Natural killer cell treated with Interleukin-12 subunit alpha and Interleukin-12 subunit beta and Interleukin-15 and Interleukin-18, amount 100 ng/mL, for 72 hours (primary cell): ENCODE measurements at regions not wholly inside any gene's neighbourhood (a gene's known extent, or its start where the extent isn't known, plus 50 kb on each side); places are given as distances from the start of the nearest gene placed in this dataset.

Experiments used
- ATAC-seq, 2 donors: fragments of 150-1000 bp; cut with Tn5 transposase in 1 of 2; sonication (Bioruptor Pico), chemical (Tn5 transposase) in 1 of 2; 2 replicates each; pipeline ENCODE4 v1.10.0; 2021
- DNase-seq: peaks from one replicate; pipeline ENCODE4 v3.0.0; 2022; ENCODE audit warnings: low spot score
- H3K27ac Mint-ChIP-seq, 2 donors: 1 replicate in 1 of 2; 2 replicates in 1 of 2; pipeline ENCODE4 v1.8.0; 2022; ENCODE audit warnings: mixed read lengths in 2 of 2, mild to moderate bottlenecking in 1 of 2, moderate library complexity in 1 of 2
- H3K27me3 Mint-ChIP-seq, 2 donors: 1 replicate in 1 of 2; 2 replicates in 1 of 2; pipeline ENCODE4 v1.8.0; 2022; ENCODE audit warnings: mixed read lengths in 2 of 2
- H3K36me3 Mint-ChIP-seq: one replicate; pipeline ENCODE4 v1.8.0; 2022; ENCODE audit warnings: mixed read lengths
- H3K4me1 Mint-ChIP-seq, 2 donors: 1 replicate in 1 of 2; 2 replicates in 1 of 2; pipeline ENCODE4 v1.8.0; 2022; ENCODE audit warnings: low read depth in 2 of 2, mixed read lengths in 2 of 2, mild to moderate bottlenecking in 1 of 2
- H3K4me3 Mint-ChIP-seq: one replicate; pipeline ENCODE4 v1.8.0; 2022; ENCODE audit warnings: mixed read lengths
- H3K9me3 Mint-ChIP-seq: 2 replicates; pipeline ENCODE4 v1.8.0; 2022; ENCODE audit warnings: mixed read lengths

DNA sequence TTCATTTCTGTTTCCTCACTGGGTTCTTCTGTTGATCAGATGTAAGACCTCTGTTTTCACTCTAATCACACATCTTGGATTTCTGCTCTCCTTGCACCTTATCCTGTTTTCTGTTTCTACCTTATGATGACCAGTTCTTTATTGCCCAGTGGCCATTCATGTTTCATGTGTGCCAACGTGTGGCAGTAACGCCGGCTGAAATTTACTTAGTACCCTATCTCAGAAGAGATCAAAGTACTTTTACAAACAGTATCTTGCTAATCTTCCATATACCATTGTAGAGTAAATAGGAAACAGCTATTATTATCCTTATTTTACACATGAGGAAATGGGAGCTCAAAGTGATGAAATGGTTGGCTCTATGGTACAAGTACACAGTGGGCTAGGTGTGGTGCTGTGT, 74.0 kb downstream of the GATA3 start:
- Mint-ChIP-seq H3K4me3 (no peak overlapping the region), H3K27me3 (peaks cover 8 to 9% of the 10 kb centered on the region in 2 donors), H3K27ac (no peak overlapping the region), H3K4me1 (peaks cover 12 to 23% of the 10 kb centered on the region in 2 donors), H3K36me3 (no peaks in the 10 kb centered on the region), H3K9me3 (no peaks in the 10 kb centered on the region)
- DNase-seq (no peak), ATAC-seq (no peak)

DNA sequence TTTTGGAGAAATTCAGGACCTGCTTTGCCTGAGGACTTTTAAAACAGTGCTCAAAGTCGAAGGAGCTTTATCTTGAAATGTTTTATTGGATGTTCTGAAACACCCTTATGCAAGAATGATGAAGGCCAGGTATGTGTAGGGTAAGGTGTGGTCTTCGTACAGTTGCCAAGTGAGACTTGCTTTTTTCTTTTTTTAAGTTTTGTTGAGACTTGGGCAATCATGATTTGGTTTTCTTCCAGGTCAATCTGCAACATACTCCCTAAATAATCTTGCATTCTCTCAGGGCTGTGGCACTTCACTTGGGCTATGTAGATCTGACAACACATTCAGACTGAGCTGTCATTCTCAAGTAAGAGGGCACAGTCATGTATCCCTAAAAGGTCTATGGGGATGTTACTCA, 75.0 kb downstream of the GATA3 start:
- H3K4me3 Mint-ChIP-seq, result no peak overlapping the region
- no peak for ATAC-seq
- H3K36me3 Mint-ChIP-seq, result peaks cover 5% of the 10 kb centered on the region
- H3K27me3 Mint-ChIP-seq, result peaks cover 14 to 15% of the 10 kb centered on the region in 2 donors
- no peak overlapping the region for H3K27ac Mint-ChIP-seq
- DNase-seq, result no peak
- peaks cover 17 to 29% of the 10 kb centered on the region in 2 donors for H3K4me1 Mint-ChIP-seq
- H3K9me3 Mint-ChIP-seq, result no peaks in the 10 kb centered on the region

GRCh38 chr10:8130973-8131911, 76.8 kb downstream of the GATA3 start:
- Mint-ChIP-seq H3K9me3 (no peaks in the 10 kb centered on the region), H3K27ac (no peak overlapping the region), H3K36me3 (peaks cover 5% of the 10 kb centered on the region), H3K27me3 (peaks cover 14 to 15% of the 10 kb centered on the region in 2 donors), H3K4me3 (peak overlapping the region; percentile 10), H3K4me1 (peaks cover 17 to 31% of the 10 kb centered on the region in 2 donors)
- peak; percentile 61 to 76 for ATAC-seq
- no peak for DNase-seq

GRCh38 chr10:8133146-8133545, 78.7 kb downstream of the GATA3 start:
- Mint-ChIP-seq H3K27ac (peak overlapping the region; percentile 22 to 54), H3K27me3 (peaks cover 10 to 15% of the 10 kb centered on the region in 2 donors), H3K4me1 (peaks cover 31 to 47% of the 10 kb centered on the region in 2 donors), H3K4me3 (peak overlapping the region; percentile 50), H3K9me3 (no peaks in the 10 kb centered on the region), H3K36me3 (peaks cover 5% of the 10 kb centered on the region)
- DNase-seq (no peak), ATAC-seq (peak; percentile 62 to 64)

DNA sequence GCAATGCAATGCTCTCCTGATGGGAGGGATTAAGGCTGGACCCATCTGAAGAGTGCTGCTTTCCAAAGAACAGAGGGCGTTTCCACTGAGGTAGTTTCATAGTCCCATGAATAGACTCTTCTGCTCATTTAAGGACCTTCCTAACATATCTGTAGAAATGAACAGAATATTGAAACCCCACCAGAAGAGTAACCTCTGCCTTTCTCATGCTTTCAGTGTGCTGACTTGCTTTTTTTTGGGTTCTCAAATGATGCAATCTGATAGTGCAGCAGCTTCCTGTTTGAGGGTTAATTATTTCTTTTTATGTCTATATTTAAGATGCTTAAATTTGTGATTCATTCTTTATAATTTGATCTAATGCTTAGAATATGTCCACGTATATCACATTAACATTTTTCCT, 82.2 kb downstream of the GATA3 start:
- Mint-ChIP-seq H3K4me3 (peak overlapping the region; percentile 30), H3K27ac (peak overlapping the region in 1 of 2 donors; percentile 42), H3K36me3 (peaks cover 5% of the 10 kb centered on the region), H3K27me3 (peaks cover 10 to 15% of the 10 kb centered on the region in 2 donors), H3K9me3 (no peaks in the 10 kb centered on the region), H3K4me1 (peaks cover 26 to 41% of the 10 kb centered on the region in 2 donors)
- ATAC-seq (no peak), DNase-seq (no peak)

- H3K4me1 Mint-ChIP-seq, result peaks cover 25 to 38% of the 10 kb centered on the region in 2 donors
- ATAC-seq, result peak; percentile 52 to 61
Measured at GRCh38 chr10:8137272-8137681, 82.8 kb downstream of the GATA3 start.

DNA sequence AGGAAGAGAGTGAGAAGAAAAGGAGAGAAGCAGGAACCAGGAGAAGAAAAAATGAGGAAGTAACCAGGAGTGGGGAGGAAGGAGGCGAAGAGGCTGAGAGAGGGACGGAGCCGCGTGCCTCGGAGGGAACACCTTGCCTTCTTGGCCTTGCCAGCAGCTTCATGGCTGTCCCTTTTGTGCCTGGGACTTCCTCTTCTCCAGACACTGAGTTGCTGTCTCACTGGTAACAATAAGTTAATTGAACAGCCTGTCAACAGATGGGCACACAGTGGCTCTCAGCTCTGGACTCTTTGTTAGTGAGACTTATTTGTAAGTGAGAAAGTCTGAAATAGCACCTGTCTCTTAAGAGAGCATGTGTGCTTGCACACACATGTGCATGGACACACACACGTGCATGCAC, 83.2 kb downstream of the GATA3 start:
- peak overlapping the region; percentile 30 for H3K4me3 Mint-ChIP-seq
- DNase-seq (no peak), ATAC-seq (peak in 1 of 2 donors; percentile 48)
- H3K36me3 Mint-ChIP-seq, result peaks cover 5% of the 10 kb centered on the region
- peaks cover 25 to 36% of the 10 kb centered on the region in 2 donors for H3K4me1 Mint-ChIP-seq
- no peaks in the 10 kb centered on the region for H3K9me3 Mint-ChIP-seq
- peaks cover 10 to 14% of the 10 kb centered on the region in 2 donors for H3K27me3 Mint-ChIP-seq
- H3K27ac Mint-ChIP-seq, result peak overlapping the region in 1 of 2 donors; percentile 42

More at GRCh38 chr10:8137272-8137681, 82.8 kb downstream of the GATA3 start:
- no peak for DNase-seq
- peaks cover 10 to 15% of the 10 kb centered on the region in 2 donors for H3K27me3 Mint-ChIP-seq
- H3K9me3 Mint-ChIP-seq, result no peaks in the 10 kb centered on the region
- peak overlapping the region in 1 of 2 donors; percentile 42 for H3K27ac Mint-ChIP-seq
- H3K36me3 Mint-ChIP-seq, result peaks cover 5% of the 10 kb centered on the region
- peak overlapping the region; percentile 30 for H3K4me3 Mint-ChIP-seq

DNA sequence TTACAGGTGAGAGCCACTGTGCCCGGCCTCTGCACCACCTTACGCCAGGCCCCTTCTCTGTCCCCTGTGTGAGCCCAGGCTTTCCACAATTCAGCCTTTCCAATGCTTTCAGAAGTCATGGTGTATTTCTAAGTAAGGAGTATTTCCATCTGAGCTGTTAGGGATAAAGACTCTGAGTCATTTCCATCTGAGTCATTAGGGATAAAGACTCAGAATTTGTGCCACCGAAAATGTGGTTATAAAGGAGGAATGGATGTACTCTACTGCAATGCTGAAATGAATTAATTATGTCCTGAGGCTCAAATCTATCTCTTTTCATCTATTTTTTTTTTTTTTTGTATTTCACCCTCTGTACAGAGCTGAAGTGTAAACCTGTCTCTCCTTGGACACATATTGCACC, 84.0 kb downstream of the GATA3 start:
- H3K4me3 Mint-ChIP-seq, result no peak overlapping the region
- H3K27me3 Mint-ChIP-seq, result peaks cover 5 to 7% of the 10 kb centered on the region in 2 donors
- DNase-seq (no peak), ATAC-seq (no peak)
- H3K27ac Mint-ChIP-seq, result no peak overlapping the region
- peaks cover 5% of the 10 kb centered on the region for H3K36me3 Mint-ChIP-seq
- no peaks in the 10 kb centered on the region for H3K9me3 Mint-ChIP-seq
- peaks cover 19 to 29% of the 10 kb centered on the region in 2 donors for H3K4me1 Mint-ChIP-seq

DNA sequence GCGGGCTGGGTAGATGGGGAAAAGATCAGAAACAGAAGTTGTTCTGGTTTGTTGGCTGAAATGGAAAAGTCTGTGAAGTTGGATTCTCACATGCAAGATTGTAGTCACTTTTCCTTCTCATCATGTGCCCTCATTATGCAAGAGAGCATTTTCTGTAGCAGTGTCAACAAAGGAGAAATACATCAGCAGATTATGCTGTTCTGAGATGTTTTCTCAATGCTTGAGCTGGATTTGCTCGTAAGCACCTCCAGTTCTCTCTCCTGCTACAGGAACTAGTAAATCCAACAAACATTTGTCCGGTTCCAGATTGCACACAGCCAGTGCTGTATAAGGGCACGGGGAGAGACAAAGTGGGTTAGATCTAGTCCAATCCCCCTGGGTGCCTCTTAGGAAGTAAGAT, 90.0 kb downstream of the GATA3 start:
- ATAC-seq, result no peak
- H3K36me3 Mint-ChIP-seq, result no peaks in the 10 kb centered on the region
- no peak overlapping the region for H3K27ac Mint-ChIP-seq
- no peaks in the 10 kb centered on the region for H3K4me1 Mint-ChIP-seq
- no peak for DNase-seq
- H3K9me3 Mint-ChIP-seq, result no peaks in the 10 kb centered on the region
- H3K27me3 Mint-ChIP-seq, result peaks cover 3 to 11% of the 10 kb centered on the region in 2 donors
- no peak overlapping the region for H3K4me3 Mint-ChIP-seq

DNA sequence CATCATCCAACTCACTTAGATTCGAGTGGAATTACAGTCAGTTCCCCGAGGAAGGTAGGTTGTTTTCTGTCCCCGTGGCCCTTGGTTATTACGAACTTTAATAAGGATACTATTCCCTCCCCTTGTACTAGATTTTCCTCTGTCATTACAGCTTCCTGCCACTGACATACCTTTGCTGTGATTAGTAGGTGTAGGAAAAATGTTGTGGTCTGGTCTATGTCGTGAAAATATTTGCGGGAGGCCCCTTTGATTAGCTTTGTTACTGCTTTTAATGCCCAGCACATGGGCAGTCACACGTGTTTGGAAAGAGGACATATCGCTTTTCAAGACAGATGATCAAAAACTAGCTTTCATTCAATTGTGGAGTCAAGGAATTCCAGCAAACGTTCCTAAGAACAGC, 92.2 kb downstream of the GATA3 start:
- DNase-seq (no peak), ATAC-seq (no peak)
- Mint-ChIP-seq H3K4me1 (no peaks in the 10 kb centered on the region), H3K27me3 (peaks cover 3 to 11% of the 10 kb centered on the region in 2 donors), H3K9me3 (no peaks in the 10 kb centered on the region), H3K27ac (no peak overlapping the region), H3K4me3 (no peak overlapping the region), H3K36me3 (no peaks in the 10 kb centered on the region)

GRCh38 chr10:8149991-8150390, 95.5 kb downstream of the GATA3 start:
- Mint-ChIP-seq H3K27me3 (peaks cover 11% of the 10 kb centered on the region in 2 donors), H3K4me3 (no peak overlapping the region), H3K4me1 (no peaks in the 10 kb centered on the region), H3K27ac (no peak overlapping the region), H3K9me3 (no peaks in the 10 kb centered on the region), H3K36me3 (no peaks in the 10 kb centered on the region)
- no peak for DNase-seq
- no peak for ATAC-seq

DNA sequence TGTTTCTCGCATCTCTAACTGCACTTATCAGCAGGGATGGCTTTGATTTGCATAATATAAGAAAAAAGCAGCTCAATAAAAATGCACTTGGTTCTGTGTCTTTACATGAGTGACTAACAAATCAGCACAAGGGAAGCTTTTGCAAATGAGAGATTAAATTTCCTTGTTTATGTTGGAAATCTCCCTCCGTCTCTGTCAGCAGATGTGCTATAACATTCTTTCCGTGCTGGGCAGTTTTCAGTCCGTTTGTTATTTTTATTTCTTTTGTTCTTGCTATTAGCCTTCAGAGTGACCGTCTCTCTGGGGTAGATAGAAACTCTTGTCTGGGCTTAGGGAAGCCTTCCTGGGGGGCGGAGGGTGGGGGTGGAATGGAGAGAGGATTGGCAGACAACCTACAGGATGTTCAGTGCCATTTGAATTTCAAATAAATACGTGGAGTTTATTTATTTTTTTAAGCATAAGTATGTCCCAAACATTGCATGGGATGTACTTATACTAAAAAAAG, 96.0 kb downstream of the GATA3 start:
- Mint-ChIP-seq H3K27me3 (peaks cover 11% of the 10 kb centered on the region in 2 donors), H3K9me3 (no peaks in the 10 kb centered on the region), H3K4me3 (no peak overlapping the region), H3K4me1 (no peaks in the 10 kb centered on the region), H3K27ac (no peak overlapping the region), H3K36me3 (no peaks in the 10 kb centered on the region)
- ATAC-seq, result no peak
- DNase-seq, result no peak

GRCh38 chr10:8151086-8151485, 96.6 kb downstream of the GATA3 start:
- DNase-seq (no peak), ATAC-seq (no peak)
- Mint-ChIP-seq H3K36me3 (no peaks in the 10 kb centered on the region), H3K27ac (no peak overlapping the region), H3K27me3 (peaks cover 11% of the 10 kb centered on the region in 2 donors), H3K4me1 (no peaks in the 10 kb centered on the region), H3K9me3 (no peaks in the 10 kb centered on the region), H3K4me3 (no peak overlapping the region)

DNA sequence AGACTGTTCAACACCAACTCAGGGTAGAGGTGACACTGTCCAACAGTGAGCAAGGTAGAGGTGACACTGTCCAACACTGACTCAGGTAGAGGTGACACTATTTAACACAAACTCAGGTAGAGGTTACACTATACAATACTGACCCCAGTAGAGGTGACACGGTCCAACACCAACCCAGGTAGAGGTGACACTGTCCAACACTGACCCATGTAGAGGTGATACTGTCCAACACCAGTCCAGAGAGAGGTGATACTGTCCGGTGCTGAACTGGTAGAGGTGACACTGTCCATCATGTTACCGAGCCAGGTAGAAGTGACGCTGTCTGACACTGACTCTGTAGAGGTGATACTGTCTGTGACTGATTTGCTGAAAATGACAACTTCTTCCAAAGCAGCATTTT, 102.4 kb downstream of the GATA3 start:
- peaks cover 21 to 22% of the 10 kb centered on the region in 2 donors for H3K27me3 Mint-ChIP-seq
- no peak overlapping the region for H3K27ac Mint-ChIP-seq
- ATAC-seq (peak; percentile 27 to 59), DNase-seq (no peak)
- no peaks in the 10 kb centered on the region for H3K36me3 Mint-ChIP-seq
- no peaks in the 10 kb centered on the region for H3K4me1 Mint-ChIP-seq
- no peaks in the 10 kb centered on the region for H3K9me3 Mint-ChIP-seq
- no peak overlapping the region for H3K4me3 Mint-ChIP-seq
